Fibroblast of the aortic adventitia (primary cell): ENCODE measurements at regions not wholly inside any gene's neighbourhood (a gene's known extent, or its start where the extent isn't known, plus 50 kb on each side); places are given as distances from the start of the nearest gene placed in this dataset.
A peak's percentile ranks its signal among the peaks of the same experiment; 100 is the strongest.

ENCODE experiments used
- DNase-seq: peaks from one replicate; pipeline ENCODE4 v3.0.0-alpha.2; 2010; ENCODE audit warnings: low read depth
- H3K4me3 ChIP-seq: 2 replicates; pipeline ENCODE4 v1.5.1; 2011; ENCODE audit warnings: low read depth, mild to moderate bottlenecking, control low read depth, low read length, moderate library complexity
- CTCF ChIP-seq: IDR thresholded peaks from 2 replicates; pipeline ENCODE4 v1.5.1; 2011; ENCODE audit warnings: mild to moderate bottlenecking, low read length, control low read depth, inconsistent platforms; ENCODE audit not compliant: insufficient read depth

DNA sequence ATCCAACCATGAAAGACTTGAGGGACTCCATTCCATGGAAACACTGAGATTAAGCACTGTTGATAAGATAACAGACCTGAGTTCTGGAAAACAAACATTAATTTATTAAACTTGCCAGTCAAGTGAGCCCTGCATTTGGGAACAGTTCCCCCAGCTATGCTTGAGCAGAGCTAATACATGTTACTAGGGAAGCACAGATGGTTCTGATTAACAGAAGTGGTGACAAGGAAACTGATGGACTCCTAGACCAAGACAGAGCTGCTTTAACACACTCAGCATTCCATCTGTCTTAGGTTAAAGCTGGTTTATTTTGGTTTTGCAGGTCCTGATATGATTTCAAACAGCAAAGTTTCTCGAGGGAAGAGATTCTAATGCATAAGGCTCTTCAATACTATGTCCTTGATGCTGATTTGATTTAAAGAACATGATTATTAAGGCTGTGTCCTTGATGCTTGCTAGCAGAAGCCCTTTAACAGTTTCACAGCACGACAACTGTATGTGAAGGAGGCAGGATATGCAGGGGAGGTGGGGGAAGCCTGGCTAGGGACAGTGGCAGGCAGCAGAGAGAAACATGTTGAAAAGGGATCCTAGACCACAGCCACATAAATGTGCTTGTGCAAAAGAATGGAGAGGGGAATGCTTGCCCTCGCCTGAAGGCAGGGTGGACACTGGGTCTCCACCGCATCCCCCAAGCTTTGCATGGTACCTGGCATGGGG, 66.2 kb downstream of the ACTBL2 start:
- no peak for TF ChIP-seq CTCF
- DNase-seq, result peak; percentile 97

GRCh38 chr5:57414857-57415256, 67.8 kb downstream of the ACTBL2 start:
- no peak for TF ChIP-seq CTCF
- DNase-seq, result no peak
- no peak overlapping the region for H3K4me3 ChIP-seq

More for the DNA sequence above, 66.2 kb downstream of the ACTBL2 start:
- no peak overlapping the region for H3K4me3 ChIP-seq

GRCh38 chr5:57414191-57414590, 68.4 kb downstream of the ACTBL2 start:
- H3K4me3 ChIP-seq, result no peak overlapping the region
- TF ChIP-seq CTCF, result no peak
- no peak for DNase-seq

DNA sequence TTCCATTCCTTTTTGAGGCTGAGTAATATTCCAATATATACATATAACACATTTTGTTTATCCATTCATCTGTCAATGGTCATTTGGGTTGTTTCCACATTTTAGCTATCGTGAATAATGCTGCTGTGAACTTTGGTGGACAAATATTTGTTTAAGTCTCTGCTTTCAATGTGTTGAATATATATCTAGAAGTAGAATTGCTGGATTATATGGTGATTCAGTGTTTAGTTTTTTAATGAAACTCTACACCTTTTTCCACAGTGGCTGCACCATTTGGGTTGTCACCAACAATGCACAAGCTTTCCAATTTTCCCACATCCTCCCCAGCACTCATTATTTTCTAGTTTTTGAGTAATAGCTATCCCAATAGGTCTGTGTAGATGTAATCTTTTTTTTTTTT, 69.5 kb downstream of the ACTBL2 start:
- no peak for DNase-seq
- TF ChIP-seq CTCF, result no peak
- H3K4me3 ChIP-seq, result no peak overlapping the region

DNA sequence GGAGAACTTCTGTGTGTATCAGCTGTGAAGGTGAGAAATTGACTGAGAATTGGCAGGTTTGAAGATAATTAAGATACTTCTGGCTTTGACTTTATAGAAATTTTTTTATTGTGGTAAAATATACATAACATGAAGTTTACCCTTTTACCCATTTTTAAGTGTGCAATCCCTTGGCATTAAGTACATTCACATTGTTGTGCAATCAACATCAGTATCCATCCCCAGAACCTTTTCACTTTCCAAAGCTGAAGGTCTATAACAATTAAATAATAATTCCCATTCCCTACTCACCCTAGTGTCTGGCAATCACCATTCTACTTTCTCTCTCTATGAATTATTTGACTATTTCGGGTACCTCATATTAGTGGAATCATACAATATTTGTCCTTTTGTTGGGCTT, 69.9 kb downstream of the ACTBL2 start:
- no peak for TF ChIP-seq CTCF
- peak; percentile 47 for DNase-seq
- H3K4me3 ChIP-seq, result peak overlapping the region; percentile 3

DNA sequence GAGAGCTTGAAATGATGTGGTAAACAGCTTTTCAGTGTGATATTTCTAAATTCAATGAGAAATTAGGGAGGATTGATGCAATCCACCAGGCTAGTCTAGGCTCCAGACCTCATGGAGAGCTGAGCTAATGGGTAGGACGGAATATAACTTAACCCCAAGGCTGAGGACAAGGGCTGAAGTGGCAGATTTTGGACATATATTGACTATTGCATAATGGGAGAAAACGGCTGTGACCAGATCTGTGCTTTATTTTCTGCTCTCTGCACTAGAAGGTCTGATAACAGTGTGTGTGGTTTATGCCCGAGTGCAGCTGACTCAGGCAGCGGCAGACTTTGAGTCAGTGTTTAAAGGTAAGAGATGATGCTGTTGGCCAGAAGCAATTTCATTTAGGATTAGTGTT, 70.6 kb downstream of the ACTBL2 start:
- TF ChIP-seq CTCF, result no peak
- no peak overlapping the region for H3K4me3 ChIP-seq
- peak; percentile 94 for DNase-seq
